ENCODE measurements at regions not wholly inside any gene's neighbourhood (a gene's known extent, or its start where the extent isn't known, plus 50 kb on each side); places are given as distances from the start of the nearest gene placed in this dataset.
A peak's percentile ranks its signal among the peaks of the same experiment; 100 is the strongest.
"Not testable (repeated sequence)": the region's sequence is repeated elsewhere in the genome, so short reads cannot be mapped to it uniquely, and the experiment has no call there.

DNA sequence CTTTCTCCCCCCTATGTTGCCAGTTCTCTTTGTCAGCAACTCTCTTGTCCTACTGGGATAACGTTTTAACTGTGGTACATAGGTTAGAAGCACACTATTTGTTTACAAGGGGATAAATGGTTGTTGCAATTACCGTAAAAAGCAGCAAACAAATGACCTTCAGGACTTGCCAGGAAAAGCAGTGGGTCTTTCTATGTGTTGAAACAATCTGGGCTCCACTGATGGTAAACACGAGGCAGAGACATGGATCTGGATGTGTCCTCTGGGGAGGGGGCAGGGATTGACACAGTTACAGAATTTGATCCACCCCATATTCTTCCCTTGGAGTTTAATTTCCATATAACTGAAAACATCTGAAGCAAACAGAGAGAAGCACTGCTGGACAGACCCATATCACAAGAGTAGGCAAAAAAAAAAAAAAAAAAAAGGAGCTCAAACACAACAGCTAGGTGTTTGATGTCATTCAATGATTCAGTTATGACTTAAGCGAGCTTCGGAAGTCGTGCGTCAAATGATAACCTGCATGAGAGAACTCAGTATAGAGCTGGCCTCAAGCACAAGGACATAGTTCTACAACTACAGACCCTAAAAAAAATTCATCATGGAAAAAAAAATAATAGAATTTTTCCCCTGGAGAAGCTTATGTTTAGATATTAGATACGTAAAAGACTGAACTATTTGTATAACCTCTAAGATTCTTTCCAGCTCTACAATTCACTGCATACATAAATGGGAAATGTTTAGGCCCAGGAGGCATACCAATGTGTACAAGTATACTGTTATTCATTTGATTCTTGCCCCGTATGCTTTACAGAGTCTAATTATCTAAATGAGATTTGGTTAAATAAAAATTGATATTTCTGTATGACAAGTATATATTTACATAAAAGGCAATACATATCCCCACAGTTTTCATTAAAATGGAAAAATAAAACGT is 127.7 kb downstream of the ALDH8A1 start:
- no peak for DNase-seq (ENCODE audit: low spot score)

DNA sequence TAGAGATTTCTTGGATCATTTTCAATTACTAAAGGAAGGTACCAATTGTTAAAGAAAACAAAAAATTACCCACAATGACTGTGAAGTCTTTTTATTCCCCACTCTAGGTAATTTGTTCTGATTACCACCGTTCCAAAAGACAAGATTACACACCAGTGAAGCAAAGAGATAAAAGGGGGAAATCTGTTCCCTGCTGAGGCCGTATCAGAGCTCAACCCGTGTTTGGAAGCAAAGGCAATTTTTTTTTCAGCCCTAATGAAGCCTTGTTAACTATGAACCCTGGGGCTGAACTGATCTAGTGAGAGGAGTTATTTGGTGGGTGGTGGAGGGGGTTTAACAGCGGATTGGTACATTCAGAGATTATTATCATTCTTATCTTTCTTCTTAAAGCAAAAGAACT is 128.5 kb downstream of the ALDH8A1 start:
- DNase-seq (ENCODE audit: low spot score) = no peak

DNA sequence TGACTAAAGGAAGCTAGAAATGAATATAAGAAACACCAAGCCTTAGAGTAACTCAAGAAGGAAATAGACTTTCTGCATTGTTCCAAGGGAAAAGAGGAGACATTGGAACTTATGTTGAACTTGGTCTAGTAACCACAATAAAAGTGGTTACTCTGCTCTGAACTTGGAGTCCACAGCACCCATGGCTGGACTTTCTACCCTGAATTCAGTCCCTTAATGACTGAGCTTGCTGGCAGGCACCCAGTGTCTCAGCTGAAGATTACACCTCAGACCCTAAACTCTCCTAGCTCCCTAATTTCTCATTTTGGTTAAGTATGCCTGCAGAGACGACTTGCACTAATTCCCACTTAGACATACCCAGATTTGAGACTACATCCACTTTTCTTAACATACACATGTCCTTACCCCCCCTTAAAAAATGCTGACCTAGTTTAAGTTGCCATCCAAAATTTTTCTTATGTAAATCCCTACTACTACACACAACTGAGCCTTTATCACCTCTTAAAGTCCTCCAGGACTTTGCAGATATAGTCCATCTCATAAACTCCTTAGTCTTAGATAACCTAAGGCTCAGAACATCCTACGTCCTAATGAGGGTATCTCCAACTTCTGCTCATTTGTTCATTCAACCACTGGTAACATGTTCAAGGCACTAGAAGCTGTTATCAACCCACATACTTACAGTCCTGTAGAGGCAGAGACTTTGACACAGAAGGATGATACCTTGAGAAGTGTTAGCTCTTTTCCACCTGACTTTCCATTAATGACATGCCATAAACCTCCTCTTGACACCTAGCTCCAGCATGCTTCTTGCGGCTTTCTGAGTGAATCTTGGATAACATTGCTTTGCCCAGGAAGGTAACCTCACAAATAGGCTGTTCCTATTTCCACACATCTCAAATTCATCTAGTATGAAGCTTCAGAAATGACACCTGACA is 129.8 kb downstream of the ALDH8A1 start:
- DNase-seq (ENCODE audit: low spot score) = no peak

DNA sequence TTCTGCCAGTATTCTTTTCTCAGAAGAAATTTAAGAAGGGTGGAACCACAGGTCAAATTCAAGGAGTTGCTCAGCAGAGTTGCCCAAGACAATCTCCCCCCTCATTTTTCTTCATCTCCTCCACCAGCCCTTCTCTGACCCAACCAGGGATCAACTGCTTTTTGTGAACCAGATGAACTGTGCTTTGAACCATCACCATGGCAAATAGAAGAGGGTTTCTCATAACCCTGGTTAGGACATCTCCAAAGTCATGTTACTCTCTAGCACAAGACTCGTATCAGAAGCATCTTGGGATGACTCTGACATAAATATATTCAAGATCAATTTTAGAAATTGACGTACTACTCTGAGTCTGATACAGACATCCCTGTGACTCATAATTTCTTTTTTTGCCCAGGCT is 130.7 kb downstream of the ALDH8A1 start:
- no peak for DNase-seq (ENCODE audit: low spot score)

DNA sequence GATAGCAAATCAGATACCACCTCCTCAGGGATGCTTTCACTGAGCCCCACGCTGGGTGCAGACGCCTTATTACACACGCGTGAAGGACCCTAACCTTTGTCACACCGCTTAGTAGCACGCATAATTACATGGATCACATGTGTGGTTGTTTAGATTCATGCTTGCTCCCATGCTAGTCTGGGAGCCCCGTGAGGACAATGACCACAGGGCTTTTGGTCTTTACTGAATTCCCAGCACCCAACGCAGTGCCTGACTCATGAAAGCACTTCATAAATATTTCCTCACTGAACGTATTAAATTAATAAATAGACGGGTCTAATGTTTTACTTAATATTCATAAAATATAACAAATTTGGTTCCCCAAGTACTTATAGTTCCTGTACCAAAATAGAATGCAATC is 132.5 kb downstream of the ALDH8A1 start:
- no peak for DNase-seq (ENCODE audit: low spot score)

DNA sequence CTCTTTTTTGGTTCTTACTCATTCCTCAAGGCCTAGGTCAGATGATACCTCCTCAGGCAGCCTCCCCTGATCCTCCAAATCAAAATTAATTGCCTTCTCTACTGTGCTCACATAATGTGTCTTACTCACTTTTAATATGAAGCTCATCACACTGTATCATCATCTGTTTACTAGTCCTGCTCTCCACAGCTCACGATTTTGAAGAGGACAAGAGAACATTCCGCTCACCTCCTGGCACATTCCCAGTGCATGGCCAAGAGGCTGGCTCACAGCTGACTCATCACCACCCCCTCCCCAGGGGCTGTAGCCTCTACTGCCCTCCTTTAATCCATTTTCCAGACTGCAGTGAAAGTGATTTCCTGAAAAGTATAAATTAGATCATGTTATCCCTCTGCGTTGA is 133.1 kb downstream of the ALDH8A1 start:
- no peak for DNase-seq (ENCODE audit: low spot score)

DNA sequence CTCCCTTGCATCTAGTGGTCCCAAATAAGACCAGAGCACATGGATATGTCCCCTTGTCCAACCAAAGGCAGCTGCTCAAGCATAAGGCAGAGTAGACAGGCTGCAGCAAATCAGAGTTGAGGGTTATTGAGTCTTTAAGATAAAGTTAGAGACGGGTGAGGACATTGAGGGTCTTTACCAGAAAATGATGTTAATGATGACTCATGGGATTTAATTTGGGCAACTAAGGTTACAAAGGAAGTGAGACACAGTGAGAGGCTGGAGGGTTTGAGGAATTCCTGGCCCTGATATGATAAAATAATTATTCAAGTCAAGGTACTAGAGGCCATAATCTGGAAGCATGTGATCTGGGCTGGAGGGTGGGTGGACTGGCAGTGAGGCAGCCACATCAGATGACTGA is 133.6 kb downstream of the ALDH8A1 start:
- DNase-seq (ENCODE audit: low spot score) = no peak

DNA sequence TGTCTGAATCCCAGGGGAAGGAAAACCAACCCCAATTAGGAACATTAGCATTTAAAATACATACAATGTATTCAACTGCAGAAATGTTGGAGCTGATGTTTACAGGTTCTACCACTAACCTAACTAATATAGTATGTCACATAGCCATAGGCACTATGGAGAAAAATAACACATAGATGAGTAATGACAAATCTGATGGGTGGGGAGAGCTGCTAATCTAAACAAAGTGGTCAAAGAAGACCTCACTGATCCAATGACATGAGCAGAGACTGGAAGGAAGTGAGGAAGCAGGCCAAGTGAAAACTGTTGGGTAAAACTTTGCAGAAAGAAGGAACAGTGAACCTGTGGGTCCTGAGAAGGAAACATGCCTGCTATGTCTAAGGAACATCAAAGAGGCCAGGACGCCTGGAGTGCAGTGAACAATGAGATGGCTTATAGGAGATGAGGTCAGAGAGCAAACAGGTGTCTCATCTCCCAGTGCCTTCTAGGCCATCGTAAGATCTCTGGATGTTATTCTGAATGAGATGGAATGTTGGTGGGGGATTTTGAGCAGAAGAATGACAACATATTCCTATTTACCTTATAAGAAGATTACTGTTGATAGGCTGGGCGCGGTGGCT is 135.7 kb downstream of the ALDH8A1 start:
- DNase-seq (ENCODE audit: low spot score) = no peak

DNA sequence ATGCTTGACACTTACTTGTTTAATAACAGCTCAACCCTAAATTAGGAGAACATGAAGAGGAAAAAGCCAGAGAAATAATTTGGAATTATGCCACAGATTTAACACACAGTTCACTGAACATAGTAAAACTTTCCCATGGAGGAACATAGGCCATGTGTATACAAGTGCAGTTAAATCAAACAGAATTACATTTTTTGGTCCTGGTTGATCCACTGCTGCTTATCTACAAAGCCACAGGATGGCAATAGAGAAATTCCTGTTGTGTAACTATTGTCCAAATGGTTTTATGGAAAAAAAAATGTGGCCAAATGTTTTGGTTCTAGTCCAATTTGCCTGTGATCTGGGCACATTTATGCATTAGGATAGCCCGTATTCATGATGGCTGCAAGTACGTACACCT is 136.8 kb downstream of the ALDH8A1 start:
- DNase-seq (ENCODE audit: low spot score) = no peak

DNA sequence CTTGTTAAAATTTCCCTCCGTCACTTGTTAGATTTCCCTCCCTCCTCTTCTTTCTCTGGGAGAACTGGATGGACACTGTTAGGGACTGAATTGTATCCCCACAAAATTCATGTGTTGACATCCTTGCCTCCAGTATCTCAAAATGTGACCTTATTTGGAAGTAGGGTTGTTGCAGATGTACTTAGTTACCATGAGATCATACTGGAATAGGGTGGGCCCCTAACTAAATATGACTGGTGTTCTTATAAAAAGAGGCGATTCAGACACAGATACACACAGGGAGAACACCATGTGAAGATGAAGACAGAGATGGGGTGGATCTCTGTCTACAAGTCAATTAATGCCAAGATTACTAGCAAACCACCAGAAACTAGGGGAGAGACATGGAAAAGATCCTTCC is 139.5 kb downstream of the ALDH8A1 start:
- no peak for DNase-seq (ENCODE audit: low spot score)

DNA sequence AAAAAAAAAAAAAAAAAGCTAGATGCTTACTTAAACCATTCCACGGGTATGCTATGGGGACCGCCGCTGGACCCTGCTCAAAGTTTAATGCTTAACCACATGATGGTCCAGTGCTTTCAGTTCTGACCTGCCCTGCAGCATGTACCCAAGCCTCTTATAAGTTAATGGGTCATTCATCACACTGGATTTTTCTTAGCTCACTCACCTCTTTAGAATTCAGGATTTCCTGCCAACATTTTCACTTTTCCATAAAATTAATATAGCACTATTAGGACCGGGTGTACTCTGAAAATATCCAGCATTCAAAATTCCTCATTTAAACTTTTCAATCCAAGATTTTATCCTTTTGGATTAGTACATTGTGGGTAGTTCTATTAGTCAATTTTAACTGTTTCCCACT is 140.8 kb downstream of the ALDH8A1 start:
- no peak for DNase-seq (ENCODE audit: low spot score)

DNA sequence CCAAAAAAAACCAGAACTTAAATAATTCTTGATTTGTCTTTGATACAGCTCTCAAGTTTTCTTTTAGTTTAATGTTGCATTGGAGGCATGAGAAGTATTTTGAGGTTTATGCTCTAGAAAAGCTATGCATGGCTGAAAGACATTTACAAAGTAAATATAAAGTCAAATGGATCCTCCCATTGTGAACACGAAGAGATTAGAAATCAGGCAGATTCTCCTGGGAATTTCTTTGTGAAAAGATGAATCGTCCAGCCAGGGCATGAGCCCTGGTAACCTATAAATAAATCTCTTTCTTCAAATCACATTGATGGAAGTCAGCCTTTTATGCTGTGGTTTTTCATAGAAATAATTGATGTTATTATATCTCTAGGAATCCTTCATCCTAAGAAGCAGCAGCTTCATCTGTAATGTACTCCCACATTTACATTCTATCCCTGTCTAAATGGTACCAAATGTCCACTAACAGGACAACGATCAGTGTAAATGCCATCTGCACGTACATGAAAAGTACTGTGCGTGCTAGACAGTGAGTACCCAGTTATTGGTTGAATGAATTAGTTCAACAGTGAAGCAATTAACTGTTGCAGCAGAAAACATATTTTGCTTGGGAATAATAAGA is 143.6 kb downstream of the ALDH8A1 start:
- no peak for DNase-seq (ENCODE audit: low spot score)

DNA sequence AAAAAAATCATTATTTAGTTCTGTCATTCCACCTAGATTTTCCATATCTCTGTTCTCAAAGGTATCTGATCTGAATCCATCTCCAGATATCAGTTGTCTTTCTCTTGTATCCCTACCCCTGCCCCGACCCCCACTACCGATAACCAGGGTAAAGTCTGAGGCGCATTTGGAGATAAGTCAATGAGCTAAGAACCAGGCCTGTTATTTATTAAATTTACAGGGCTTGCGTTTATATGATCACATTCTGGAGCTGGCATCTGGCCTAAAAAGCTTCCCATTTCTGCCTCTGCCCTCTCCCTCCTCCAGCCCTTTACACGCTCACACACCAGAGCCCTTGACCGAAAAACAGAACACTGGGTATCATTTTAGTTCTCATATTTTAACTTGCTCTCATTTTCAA is 144.7 kb downstream of the ALDH8A1 start:
- no peak for DNase-seq (ENCODE audit: low spot score)

DNA sequence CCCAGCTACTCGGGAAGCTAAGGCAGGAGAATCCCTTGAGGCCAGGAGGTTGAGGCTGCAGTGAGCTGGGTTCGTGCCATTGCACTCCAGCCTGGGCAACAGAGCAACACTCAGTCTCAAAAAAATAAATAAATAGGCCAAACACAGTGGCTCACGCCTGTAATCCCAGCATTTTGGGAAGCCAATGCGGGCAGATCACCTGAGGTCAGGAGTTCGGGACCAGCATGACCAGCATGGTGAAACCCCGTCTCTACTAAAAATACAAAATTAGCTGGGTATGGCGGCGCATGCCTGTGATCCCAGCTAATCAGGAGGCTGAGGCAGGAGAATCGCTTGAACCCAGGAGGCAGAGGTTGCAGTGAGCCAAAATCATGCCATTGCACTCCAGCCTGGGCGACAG is 145.6 kb downstream of the ALDH8A1 start:
- not testable (repeated sequence) for DNase-seq (ENCODE audit: low spot score)

DNA sequence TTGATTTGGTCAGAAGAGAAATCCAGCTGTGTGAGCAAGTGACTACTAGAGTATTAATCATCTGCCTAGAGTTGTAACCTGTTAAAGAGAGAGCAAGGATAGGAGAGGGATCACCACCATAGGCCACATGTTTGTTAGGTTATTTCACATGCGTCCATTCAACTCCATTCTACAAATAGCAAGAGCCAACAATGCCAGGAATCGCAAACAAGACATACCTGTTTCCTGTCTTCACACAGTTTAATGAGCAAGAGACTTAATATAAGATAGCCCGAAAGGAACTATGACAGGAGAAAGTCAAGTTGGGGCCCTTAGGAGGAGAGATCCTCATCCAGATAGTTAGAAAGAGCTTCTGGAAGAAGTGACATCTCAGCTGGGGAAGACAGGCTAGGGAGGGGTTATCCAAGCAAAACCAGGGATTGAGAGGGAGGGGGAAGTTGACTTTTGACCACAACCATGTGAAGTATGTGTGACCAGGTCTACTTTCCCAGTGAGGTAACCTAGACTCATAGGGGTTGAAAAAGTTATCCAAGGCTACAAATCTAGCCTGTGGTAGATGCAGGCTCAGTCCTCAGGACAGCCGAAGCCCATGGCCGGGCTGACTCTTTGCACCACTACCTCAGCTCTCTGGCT is 147.4 kb downstream of the ALDH8A1 start:
- DNase-seq (ENCODE audit: low spot score) = no peak

DNA sequence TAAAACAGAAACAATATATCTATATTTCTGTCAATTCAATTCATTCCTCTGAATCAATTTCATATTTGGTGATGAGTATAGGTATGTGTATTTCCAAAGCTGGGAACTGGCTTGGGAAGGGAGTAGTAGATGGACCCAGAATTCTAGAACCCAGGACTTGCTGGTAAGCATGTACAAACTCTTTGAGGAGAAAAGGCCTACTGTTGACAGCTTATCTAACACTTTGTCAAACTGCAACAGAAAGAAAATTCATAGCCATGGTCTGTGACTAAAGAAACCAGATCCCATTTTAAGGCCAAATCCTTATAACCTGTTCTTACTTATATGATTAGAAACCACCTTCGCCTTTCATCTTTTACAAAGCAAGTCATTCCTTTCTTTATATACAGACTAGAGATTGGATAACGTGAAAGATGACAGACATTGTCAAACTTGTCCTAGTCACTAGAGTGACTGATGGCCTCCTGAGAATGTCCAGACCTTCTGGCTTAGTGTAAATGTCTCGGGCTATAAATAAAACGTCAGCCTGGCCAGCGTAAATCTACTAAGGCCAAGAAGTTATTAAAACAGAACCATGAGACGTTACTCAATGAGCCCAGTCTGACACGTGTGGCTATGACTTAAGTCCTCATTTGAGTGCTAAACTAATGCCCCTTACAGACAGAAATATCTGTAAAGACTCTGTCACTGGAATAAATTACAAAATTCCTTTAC is 152.3 kb downstream of the ALDH8A1 start:
- DNase-seq (ENCODE audit: low spot score) = no peak

DNA sequence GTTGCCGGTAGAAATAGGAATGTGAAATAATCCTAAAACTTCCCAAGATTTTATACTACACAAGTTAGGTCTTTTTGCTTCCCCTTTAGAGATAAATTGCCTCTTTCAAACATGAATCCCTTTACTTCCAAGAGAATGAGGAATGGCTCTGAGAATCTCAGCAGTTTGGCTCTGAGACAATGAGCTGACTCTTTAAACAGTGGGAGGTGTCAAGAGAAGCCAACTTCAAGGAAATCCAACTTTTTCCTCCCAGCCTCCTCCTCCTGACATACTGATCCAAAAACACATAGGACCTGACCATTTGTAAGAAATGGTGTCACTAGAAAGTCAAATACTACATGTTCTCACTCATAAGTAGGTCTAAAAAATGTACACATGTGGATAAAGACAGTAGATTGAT is 154.2 kb downstream of the ALDH8A1 start:
- no peak for DNase-seq (ENCODE audit: low spot score)

DNA sequence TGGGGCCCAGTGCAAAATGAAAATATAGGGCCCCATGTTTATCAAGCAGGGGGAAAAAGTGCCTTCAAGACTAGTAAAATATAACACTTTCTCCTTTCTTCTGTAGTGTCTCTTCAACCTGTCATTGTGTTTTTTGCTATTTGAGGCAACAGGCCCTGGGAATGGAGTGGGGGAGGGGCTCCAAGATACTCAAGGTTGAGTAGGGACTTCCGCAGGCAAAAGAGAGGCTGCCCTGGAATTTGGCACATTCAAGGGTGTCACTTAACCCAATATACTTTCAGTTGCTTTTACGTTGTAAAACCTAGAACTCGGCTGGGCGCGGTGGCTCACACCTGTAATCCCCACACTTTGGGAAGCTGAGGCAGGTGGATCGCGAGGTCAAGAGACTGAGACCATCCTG is 154.9 kb downstream of the ALDH8A1 start:
- DNase-seq (ENCODE audit: low spot score) = no peak

DNA sequence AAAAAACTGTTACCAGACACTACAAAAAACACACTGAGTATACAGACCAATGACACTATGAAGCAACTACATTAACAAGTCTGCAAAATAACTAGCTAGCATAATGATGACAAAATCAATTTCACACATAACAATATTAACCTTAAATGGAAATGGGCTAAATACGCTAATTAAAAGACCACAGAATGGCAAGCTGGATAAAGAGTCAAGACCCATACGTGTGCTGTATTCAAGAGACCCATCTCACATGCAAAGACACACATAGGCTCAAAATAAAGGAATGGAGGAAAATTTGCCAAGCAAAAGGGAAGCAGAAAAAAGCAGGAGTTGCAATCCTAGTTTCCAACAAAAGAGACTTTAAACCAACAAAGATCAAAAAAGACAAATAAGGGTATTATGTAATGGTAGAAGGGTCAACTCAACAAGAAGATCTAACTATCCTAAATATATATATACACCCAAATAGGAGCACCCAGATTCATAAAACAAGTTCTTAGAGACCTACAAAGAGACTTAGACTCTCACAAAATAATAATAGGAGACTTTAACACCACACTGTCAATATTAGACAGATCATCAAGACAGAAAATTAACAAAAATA is 158.6 kb downstream of the ALDH8A1 start:
- not testable (repeated sequence) for DNase-seq (ENCODE audit: low spot score)

DNA sequence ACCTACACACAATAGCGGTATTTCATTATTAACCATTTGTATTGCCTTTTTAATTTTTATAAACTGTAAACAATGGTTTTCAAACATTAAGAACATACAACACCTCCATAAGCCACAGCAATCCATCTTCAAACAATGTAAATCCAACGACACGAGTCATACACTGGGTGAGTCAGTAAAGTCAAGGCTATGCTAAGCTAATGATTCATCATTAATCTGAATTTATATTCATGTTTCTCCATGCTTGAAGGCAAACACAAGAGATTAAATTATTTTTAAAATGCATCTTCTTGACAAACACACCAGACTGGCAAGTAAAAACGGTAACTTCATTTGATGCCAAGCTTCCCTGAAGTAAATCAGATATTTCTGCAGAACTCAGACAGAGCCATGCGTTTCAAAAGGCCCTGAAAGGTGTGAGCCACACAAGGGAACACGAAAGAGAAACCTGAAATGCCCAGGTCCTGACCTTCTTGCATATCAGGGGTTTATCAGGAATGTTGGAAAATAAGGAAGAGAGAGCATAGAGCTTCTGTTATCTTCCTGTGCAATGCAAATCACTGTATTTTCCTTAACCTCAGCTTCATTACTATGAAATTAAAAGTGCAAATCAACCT is 162.5 kb downstream of the ALDH8A1 start:
- DNase-seq (ENCODE audit: low spot score) = peak; percentile 90

Measured in kidney capillary endothelial cell (primary cell).